SK-N-SH (cell line): ENCODE measurements at regions not wholly inside any gene's neighbourhood (a gene's known extent, or its start where the extent isn't known, plus 50 kb on each side); places are given as distances from the start of the nearest gene placed in this dataset.

Experiments used
- CTCF ChIP-seq: fragments of 200-600 bp; sonication (generic); IDR thresholded peaks from 2 replicates; pipeline ENCODE4 v1.6.1; 2017; ENCODE audit warnings: antibody characterized with exemption, mild to moderate bottlenecking, moderate library complexity
- ELF1 ChIP-seq: IDR thresholded peaks from 2 replicates; pipeline ENCODE4 v1.4.0; 2012
- EP300 ChIP-seq, 2 experiments: IDR thresholded peaks; 2 replicates each; pipeline versions ENCODE4 v1.4.0 to v1.6.1; 2012; ENCODE audit warnings: borderline replicate concordance in 1 of 2, low read depth in 1 of 2, low read length in 1 of 2
- EZH2phosphoT487 ChIP-seq: fragments of 200-600 bp; sonication (generic); IDR thresholded peaks from 2 replicates; pipeline ENCODE4 v1.6.1; 2017; ENCODE audit warnings: low read depth, mixed run types, mild to moderate bottlenecking, antibody characterized with exemption, moderate library complexity, borderline replicate concordance
- JUND ChIP-seq: IDR thresholded peaks from 2 replicates; pipeline ENCODE4 v1.4.0; 2012
- MAX ChIP-seq: IDR thresholded peaks from 2 replicates; pipeline ENCODE4 v1.4.0; 2012; ENCODE audit warnings: low read depth
- NFIC ChIP-seq: IDR thresholded peaks from 2 replicates; pipeline ENCODE4 v1.4.0; 2012; ENCODE audit warnings: borderline replicate concordance
- NRF1 ChIP-seq: IDR thresholded peaks from 2 replicates; pipeline ENCODE4 v1.6.1; 2012; ENCODE audit warnings: low read depth, mild to moderate bottlenecking, low read length
- POLR2AphosphoS5 ChIP-seq: IDR thresholded peaks from 2 replicates; pipeline ENCODE4 v1.6.1; 2012; ENCODE audit warnings: low read depth, low read length
- RAD21 ChIP-seq: IDR thresholded peaks from 2 replicates; pipeline ENCODE4 v1.6.1; 2012; ENCODE audit warnings: mild to moderate bottlenecking, low read length
- REST ChIP-seq: IDR thresholded peaks from 2 replicates; pipeline ENCODE4 v1.6.1; 2012; ENCODE audit warnings: mild to moderate bottlenecking, low read depth, low read length, moderate library complexity
- RFX5 ChIP-seq: IDR thresholded peaks from 2 replicates; pipeline ENCODE4 v1.6.1; 2012; ENCODE audit warnings: mild to moderate bottlenecking, improper control_type of control experiment, low read length
- TAF1 ChIP-seq: IDR thresholded peaks from 2 replicates; pipeline ENCODE4 v1.6.1; 2012; ENCODE audit warnings: low read depth, mild to moderate bottlenecking, low read length, moderate library complexity, borderline replicate concordance

- TF ChIP-seq RAD21 (no peak), REST (no peak), MAX (no peak), RFX5 (no peak), CTCF (no peak), TAF1 (no peak), NFIC (no peak), POLR2AphosphoS5 (no peak), NRF1 (no peak), EP300 (IDR thresholded peaks at IDR 0.05; ENCODE audit: borderline replicate concordance in 1 of 2, low read depth in 1 of 2, low read length in 1 of 2) (no peak), EZH2phosphoT487 (no peak), JUND (no peak), ELF1 (no peak)
These were observed 190.7 kb upstream of the TAS2R1 start for GRCh38 chr5:9820691-9821449.
